Right lung (tissue), 2 donors: ENCODE measurements at regions not wholly inside any gene's neighbourhood (a gene's known extent, or its start where the extent isn't known, plus 50 kb on each side); places are given as distances from the start of the nearest gene placed in this dataset.
"Not testable (repeated sequence)": the region's sequence is repeated elsewhere in the genome, so short reads cannot be mapped to it uniquely, and the experiment has no call there.

Source experiments
- DNase-seq, 2 donors: peaks; one replicate each; pipeline ENCODE4 v3.0.0-alpha.2; 2013

DNA sequence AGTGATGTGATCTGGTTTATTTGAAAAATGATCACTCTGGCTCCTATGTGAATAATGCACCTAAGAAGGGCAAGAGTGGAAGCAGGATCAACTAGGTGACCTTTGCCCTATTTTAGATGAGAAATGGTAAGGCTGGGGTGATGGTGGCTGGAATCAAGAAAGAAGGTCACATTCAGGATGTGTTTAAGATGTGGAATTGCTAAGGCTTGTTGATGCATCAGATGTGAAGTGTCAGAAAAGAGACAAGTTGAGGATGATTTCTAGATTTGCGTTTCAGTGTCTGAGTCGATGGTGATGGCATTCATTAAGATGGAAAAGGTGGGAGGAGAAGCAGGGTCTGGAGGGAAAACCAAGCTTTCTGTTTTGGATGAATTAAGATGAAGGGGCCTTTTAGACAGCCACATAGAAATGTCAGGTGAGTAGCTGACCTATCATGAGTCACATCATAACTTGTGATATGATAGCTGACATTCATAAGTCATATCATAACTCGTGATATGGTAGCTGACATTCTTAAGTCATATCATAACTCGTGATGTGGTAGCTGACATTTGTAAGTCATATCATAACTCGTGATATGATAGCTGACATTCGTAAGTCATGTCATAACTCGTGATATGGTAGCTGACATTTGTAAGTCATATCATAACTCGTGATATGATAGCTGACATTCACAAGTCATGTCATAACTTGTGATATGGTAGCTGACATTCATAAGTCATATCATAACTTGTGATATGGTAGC lies 101.2 kb upstream of the SEC11C start:
- DNase-seq: no peak

DNA sequence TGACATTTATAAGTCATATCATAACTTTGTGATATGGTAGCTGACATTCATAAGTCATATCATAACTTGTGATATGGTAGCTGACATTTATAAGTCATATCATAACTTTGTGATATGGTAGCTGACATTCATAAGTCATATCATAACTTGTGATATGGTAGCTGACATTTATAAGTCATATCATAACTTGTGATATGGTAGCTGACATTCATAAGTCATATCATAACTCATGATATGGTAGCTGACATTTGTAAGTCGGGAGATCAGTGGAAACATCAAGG lies 100.7 kb upstream of the SEC11C start:
- DNase-seq: not testable (repeated sequence)

- DNase-seq: no peak
Observed at GRCh38 chr18:59039449-59039848, 100.2 kb upstream of the SEC11C start.

DNA sequence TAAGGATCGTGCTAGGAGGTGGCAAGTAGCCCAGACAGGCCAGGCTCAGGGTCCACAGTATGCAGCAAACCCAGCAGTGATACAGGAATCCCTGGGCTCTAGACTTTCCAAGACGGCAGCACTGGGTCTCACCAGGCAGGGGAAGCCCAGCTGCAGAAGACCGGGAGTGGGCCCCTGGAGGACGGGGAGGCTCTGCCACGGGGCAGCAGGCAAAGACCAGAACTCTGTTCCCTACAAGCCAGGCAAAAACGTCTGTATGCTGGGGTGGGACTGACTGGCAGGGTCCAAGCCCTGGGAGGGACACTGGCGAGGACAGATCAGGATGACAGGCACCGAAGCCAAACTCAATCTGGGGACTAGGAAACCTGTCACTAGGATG lies 98.9 kb upstream of the SEC11C start:
- DNase-seq: no peak

DNA sequence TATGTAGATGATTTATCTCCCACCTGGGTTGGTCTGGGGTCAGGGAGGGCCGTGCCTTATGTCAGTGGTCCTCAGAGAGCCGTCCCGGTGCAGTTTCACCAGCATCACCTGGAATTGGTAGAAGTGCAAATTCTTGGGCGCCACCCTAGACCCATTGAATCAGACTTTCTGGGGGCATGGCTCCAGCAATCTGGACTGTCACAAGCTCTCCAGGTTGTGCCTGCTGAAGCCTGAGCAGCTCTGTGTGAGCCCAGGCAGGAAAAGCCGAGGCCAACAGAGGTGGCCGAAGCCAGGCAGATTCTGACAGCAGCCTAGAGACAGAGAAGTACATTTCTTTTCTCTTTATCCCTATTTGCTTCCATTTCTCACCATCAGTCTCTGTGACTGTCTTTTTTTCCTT lies 98.4 kb upstream of the SEC11C start:
- DNase-seq: no peak

DNA sequence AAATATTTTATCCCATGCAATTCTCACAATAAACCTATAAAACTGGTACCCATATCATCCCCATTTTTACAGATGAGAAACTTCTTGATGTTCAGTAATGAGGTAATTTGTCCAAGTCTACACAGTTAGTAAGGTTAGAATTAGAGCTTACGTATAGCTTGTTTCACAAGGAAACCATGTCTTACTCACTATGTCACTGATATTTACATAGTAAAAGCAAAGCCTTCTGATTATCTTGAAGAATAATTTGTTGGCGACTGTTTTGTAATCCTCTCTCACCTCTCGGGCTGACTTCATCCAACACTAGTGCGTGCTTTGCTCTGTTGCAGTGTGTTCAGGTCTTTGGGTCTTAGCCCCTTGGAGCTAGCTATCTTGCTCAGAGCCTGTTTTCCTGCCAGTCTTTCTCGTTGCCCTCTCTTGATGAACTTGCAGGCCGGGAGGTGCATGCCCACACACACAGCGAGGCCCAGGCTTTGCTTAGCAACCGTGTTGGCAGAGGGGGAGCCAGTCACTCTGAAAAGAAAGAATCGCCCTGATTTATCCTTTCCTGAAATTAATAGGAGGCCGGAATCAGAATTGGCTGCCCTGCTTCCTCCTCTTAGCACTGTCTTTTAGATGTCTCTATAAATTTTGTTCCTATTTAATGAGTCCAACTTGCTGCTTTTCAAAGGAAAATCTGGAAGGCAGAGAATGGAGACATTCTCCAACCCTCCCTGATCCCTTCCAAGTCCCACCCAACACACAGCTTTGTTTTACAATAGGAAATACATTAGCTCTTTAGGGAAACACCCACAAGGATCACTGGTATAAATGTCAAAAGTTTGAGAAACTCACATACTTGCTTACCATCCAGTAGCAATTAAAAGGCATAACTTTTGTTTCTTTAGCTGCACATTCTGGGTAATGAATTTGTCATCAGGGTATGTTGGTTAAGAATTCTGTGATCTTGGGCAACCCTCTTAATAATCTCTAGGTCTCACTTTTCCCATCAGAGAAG lies 97.6 kb upstream of the SEC11C start:
- peak in 1 of 2 donors; percentile 32 for DNase-seq

DNA sequence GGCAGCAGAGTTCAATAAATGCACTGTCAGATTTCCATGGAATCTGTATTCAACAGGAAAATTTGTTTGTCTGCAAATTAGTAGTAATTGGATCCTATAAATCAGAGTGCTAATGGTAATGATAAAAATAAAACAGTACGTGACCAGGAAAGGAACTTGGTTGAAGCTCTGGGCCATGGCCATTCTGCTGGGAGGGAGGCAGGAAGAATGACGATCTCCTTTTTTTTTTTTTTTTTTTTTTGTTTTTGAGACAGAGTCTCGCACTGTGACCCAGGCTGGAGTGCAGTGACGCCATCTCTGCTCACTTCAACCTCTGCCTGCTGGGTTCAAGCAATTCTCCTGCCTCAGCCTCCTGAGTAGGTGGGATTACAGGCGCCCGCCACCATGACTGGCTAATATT lies 94.8 kb upstream of the SEC11C start:
- no peak for DNase-seq

DNA sequence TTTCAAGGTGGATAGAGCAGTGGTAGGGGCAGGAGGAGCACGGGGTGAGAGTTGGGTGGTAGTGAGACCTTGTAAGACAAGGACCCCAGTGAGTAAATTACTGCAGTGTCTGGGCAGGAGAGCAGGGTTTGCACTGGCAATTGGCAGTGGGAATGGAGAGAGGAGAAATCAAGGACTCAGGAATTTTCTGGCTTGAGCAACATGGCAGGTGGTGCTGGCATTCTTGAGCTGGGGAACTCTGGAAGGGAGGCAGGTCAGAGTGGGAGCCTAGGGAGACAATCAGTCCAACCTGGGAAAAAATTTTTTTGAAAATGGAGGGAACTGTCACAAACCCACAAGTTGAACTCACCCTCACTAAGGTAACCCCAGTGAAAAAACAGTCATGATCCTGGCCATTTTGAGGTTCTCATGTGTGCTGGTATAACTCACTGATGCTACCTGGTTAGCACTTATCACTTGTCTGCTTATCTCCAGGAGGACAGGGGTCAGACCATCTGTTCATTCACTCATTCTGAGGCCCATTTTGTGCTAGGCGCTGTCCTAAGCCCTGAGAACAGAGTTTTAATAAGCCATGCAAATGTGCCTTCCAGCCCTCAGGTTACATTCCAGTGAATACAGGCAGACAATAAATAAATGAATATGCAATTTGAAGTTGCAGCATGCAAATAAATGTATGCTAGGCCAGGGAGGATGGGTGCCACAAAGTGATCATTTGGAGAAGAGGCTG lies 92.2 kb upstream of the SEC11C start:
- DNase-seq: no peak

- no peak for DNase-seq
Observed at GRCh38 chr18:59048048-59048363, 91.7 kb upstream of the SEC11C start.

GRCh38 chr18:59048378-59048777 lies 91.3 kb upstream of the SEC11C start:
- DNase-seq: no peak

- no peak for DNase-seq
Observed at GRCh38 chr18:59049721-59050660, 89.7 kb upstream of the SEC11C start.

- no peak for DNase-seq
Observed at GRCh38 chr18:59050661-59051057, 89.0 kb upstream of the SEC11C start.

DNA sequence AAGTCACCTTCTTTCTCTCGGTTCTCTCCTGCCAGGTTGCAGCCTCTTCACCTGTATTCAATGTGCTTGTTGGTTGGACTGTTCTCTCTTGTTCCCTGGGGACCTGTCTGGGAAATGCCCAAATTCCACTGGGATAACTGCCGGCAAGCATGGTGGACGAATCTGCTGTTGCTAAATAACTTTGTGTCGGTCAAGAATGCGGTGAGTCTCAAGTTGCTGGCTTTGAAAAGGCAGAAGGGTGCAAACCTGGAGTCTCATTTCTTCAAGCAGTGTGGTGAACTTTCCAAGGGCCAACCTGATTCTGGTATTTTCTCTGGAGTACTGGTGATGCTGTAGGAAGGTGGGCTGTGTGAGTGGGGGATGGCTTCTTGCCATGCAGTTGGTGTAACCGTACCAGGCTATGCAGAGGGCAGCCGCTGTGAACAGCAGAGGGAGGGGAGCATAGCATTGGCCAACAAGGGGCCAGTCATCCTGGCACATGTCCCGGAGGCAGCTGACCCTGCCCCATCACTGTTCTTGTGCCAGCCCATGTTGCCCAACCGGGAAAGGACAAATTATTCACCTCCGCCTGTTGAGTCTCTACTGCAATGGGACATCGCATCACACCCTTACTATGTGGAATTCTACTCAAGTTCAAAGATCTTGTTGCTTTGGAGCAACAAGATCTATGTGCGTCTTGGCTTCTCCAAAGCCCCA lies 88.1 kb upstream of the SEC11C start:
- no peak for DNase-seq

DNA sequence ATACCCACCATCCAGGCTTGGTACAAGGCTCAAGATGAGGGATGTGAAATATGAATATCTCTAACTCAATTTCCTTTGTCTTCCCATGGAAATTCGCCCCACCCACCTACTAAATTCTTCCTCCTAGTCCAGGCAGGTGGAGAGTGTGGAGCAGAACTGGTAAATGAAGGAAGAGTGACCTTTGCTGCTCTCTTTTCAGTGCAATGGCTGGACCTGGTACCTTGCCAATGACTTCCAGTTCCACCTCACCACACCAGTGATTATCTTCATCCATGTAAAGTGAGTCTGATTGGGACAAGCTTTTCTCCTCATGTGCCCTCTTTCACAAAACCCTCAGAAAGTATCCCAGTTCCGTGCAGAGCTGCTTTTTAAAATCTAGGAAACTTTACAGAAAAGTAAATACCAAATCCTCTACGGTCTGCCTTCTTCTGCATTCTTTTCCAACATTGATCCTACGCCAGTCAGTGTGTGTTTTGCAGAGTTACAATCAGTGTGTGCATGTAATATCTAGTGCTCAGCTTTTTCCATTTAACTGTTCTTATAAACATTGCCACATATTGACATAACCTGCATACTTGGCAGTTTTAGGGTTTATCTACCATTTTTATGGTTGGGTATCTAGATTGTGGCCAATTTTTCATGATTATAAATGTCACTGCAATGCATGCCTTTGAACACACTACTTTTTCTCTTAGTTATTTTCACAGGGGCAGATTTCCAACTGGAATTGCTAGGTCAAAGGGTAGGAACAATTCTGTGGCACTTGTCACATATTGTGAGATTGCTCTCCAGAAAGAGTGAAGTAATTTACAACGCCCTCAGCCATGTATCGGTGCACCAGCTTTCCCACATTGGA lies 86.5 kb upstream of the SEC11C start:
- DNase-seq: no peak

DNA sequence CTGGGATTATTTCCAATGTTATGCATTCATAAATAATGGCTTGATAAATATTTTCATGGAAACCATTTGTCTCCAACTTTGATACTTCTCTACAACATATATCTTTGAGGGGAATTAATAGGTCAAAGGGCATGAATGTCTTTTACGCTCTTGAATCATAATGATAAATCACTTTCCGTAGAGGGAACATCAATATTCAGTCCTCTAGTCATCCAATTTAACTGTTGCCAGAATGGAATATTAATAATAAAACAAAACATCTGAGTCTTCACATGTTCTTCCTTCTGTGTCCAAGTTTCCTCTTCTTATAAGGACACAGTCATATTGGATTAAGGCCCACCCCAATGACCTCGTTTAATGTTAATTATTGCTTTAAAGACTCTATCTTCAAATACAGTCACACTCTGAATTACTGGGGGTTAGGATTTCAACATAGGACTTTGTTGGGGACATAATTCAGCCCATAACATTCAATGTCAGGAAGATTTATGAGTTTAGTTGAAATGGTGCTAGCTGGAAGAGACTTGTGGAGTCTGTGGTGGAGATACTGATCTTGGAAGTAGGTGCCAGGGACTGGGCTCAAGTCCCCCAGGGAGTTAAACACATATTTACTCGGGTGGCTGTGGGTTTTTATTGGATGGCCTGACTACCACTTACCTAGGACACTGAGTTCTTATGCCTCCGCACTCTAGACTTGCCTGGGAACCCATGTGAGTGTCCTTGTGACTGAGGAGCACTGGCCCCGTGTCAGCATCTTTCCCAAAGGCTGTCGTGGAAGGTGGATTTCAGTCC lies 85.0 kb upstream of the SEC11C start:
- no peak for DNase-seq

- no peak for DNase-seq
Observed at GRCh38 chr18:59055345-59056032, 84.2 kb upstream of the SEC11C start.

DNA sequence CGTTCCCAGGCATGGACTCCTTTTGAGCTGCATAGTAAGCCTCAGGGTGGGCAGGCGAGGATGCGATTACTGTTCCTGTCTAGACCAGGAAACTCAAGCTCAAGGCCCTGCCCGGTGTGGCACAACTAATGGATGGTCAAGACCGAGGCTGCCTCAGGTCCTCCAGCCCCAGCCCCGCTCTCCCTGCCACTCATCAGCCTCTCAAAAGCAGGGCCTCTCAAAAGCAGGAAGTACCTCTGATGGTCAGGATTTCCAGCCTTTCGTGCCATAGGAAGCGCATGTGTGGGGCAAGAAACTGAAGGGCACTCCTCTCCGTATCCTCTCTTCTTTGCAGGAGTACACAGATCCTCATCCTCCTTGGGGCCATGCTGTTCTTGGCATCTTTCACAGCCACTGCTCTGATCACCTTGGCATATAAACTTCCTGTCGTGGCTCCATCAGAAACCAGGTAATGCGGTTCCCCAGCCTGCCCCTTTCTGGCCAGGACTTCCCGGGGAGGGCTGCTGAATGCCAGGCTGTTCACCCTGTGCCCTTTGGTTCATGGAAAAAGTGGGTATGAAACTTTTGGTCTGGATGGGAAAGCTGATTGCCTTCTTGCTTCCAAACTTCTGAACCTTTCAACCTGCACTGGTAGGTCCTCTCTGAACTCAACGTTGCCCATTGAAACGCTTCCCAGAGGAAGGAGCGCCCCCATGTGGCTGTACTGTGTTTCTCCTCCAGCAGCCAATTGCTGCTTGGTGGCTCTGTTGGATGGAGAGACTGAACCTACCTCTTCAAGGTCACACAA lies 82.8 kb upstream of the SEC11C start:
- peak; percentile 45 to 63 for DNase-seq

DNA sequence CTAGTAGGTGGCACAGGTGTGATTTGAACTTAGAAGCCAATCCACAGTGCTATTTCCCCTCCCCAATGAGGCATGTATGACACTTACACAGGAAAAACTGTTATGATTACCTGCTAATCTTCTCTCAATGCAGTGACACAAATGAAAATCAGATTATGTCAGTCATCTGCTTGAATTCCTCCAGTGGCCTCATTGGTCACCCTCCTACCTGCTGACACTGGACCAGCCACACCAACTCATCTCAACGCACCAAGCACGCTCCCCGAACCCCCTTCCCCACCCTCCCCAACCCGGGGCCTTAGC lies 82.2 kb upstream of the SEC11C start:
- no peak for DNase-seq
